ENCODE measurements at regions not wholly inside any gene's neighbourhood (a gene's known extent, or its start where the extent isn't known, plus 50 kb on each side); places are given as distances from the start of the nearest gene placed in this dataset.
"Not testable (repeated sequence)": the region's sequence is repeated elsewhere in the genome, so short reads cannot be mapped to it uniquely, and the experiment has no call there.

GRCh38 chr2:103401621-103402020 is 639.8 kb downstream of the TMEM182 start:
- no peak for TF ChIP-seq EZH2phosphoT487 (IDR thresholded peaks at IDR 0.05; ENCODE audit: borderline replicate concordance)
- no peak for TF ChIP-seq CTCF (conservative IDR thresholded peaks at IDR 0.05; ENCODE audit: low read length)
- H3K4me3 ChIP-seq (ENCODE audit: low read length, poor library complexity, severe bottlenecking): no peak overlapping the region
- H3K9me3 ChIP-seq (ENCODE audit: insufficient read depth, low read depth, low read length): no peaks in the 10 kb centered on the region
- no peaks in the 10 kb centered on the region for H3K9me2 ChIP-seq (replicated peaks; ENCODE audit: low read depth, low read length)
- no peaks in the 10 kb centered on the region for H3K36me3 ChIP-seq (ENCODE audit: insufficient read depth, low read length)
- H3K9ac ChIP-seq (ENCODE audit: low read depth, low read length, poor library complexity, severe bottlenecking): no peak overlapping the region
- H3K79me2 ChIP-seq (ENCODE audit: insufficient read depth, low read length): no peaks in the 10 kb centered on the region
- H3K27me3 ChIP-seq (ENCODE audit: insufficient read depth, low read length, poor library complexity, severe bottlenecking): no peaks in the 10 kb centered on the region
- H3K4me2 ChIP-seq (ENCODE audit: low read depth, low read length, poor library complexity, severe bottlenecking): no peak overlapping the region
- no peaks in the 10 kb centered on the region for H4K20me1 ChIP-seq (ENCODE audit: insufficient read depth, low read length, poor library complexity, severe bottlenecking)
- H2AFZ ChIP-seq (ENCODE audit: low read length): no peak overlapping the region
- no peaks in the 10 kb centered on the region for H3K4me1 ChIP-seq (ENCODE audit: insufficient read depth, low read length, poor library complexity, severe bottlenecking)
- H3F3A ChIP-seq (ENCODE audit: low read depth): no peaks in the 10 kb centered on the region

GRCh38 chr2:103402336-103402735 is 640.5 kb downstream of the TMEM182 start:
- Histone ChIP-seq H3K79me2 (ENCODE audit: insufficient read depth, low read length) (no peaks in the 10 kb centered on the region), H3K27me3 (ENCODE audit: insufficient read depth, low read length, poor library complexity, severe bottlenecking) (no peaks in the 10 kb centered on the region), H3K4me2 (ENCODE audit: low read depth, low read length, poor library complexity, severe bottlenecking) (no peak overlapping the region), H3K9me3 (ENCODE audit: insufficient read depth, low read depth, low read length) (no peaks in the 10 kb centered on the region), H3K9ac (ENCODE audit: low read depth, low read length, poor library complexity, severe bottlenecking) (no peak overlapping the region), H3K4me3 (ENCODE audit: low read length, poor library complexity, severe bottlenecking) (no peak overlapping the region), H2AFZ (ENCODE audit: low read length) (no peak overlapping the region), H3K36me3 (ENCODE audit: insufficient read depth, low read length) (no peaks in the 10 kb centered on the region), H4K20me1 (ENCODE audit: insufficient read depth, low read length, poor library complexity, severe bottlenecking) (no peaks in the 10 kb centered on the region), H3K4me1 (ENCODE audit: insufficient read depth, low read length, poor library complexity, severe bottlenecking) (no peaks in the 10 kb centered on the region), H3K9me2 (replicated peaks; ENCODE audit: low read depth, low read length) (no peaks in the 10 kb centered on the region), H3F3A (ENCODE audit: low read depth) (no peaks in the 10 kb centered on the region)
- TF ChIP-seq EZH2phosphoT487 (IDR thresholded peaks at IDR 0.05; ENCODE audit: borderline replicate concordance) (no peak), CTCF (conservative IDR thresholded peaks at IDR 0.05; ENCODE audit: low read length) (no peak)

GRCh38 chr2:103402944-103403343 is 641.1 kb downstream of the TMEM182 start:
- Histone ChIP-seq H4K20me1 (ENCODE audit: insufficient read depth, low read length, poor library complexity, severe bottlenecking) (no peaks in the 10 kb centered on the region), H3K4me1 (ENCODE audit: insufficient read depth, low read length, poor library complexity, severe bottlenecking) (no peaks in the 10 kb centered on the region), H2AFZ (ENCODE audit: low read length) (no peak overlapping the region), H3K4me2 (ENCODE audit: low read depth, low read length, poor library complexity, severe bottlenecking) (no peak overlapping the region), H3K9me3 (ENCODE audit: insufficient read depth, low read depth, low read length) (no peaks in the 10 kb centered on the region), H3K27me3 (ENCODE audit: insufficient read depth, low read length, poor library complexity, severe bottlenecking) (no peaks in the 10 kb centered on the region), H3K9me2 (replicated peaks; ENCODE audit: low read depth, low read length) (no peaks in the 10 kb centered on the region), H3F3A (ENCODE audit: low read depth) (no peaks in the 10 kb centered on the region), H3K79me2 (ENCODE audit: insufficient read depth, low read length) (no peaks in the 10 kb centered on the region), H3K9ac (ENCODE audit: low read depth, low read length, poor library complexity, severe bottlenecking) (no peak overlapping the region), H3K4me3 (ENCODE audit: low read length, poor library complexity, severe bottlenecking) (no peak overlapping the region), H3K36me3 (ENCODE audit: insufficient read depth, low read length) (no peaks in the 10 kb centered on the region)
- no peak for TF ChIP-seq CTCF (conservative IDR thresholded peaks at IDR 0.05; ENCODE audit: low read length)
- TF ChIP-seq EZH2phosphoT487 (IDR thresholded peaks at IDR 0.05; ENCODE audit: borderline replicate concordance): no peak

DNA sequence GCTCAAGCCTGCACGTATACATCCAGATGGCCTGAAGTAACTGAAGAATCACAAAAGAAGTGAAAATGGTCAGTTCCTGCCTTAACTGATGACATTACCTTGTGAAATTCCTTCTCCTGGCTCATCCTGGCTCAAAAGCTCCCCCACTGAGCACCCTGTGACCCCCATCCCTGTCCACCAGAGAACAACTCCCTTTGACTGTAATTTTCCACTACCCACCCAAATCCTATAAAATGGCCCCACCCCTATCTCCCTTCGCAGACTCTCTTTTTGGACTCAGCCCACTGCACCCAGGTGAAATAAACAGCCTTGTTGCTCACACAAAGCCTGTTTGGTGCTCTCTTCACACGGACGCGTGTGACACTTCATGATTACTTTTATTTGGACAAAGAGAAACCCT is 641.6 kb downstream of the TMEM182 start:
- not testable (repeated sequence) for H3K9me3 ChIP-seq (ENCODE audit: insufficient read depth, low read depth, low read length); H2AFZ ChIP-seq (ENCODE audit: low read length)

More for the DNA sequence above, 641.6 kb downstream of the TMEM182 start:
- not testable (repeated sequence) for H4K20me1 ChIP-seq (ENCODE audit: insufficient read depth, low read length, poor library complexity, severe bottlenecking); H3K4me3 ChIP-seq (ENCODE audit: low read length, poor library complexity, severe bottlenecking); H3K36me3 ChIP-seq (ENCODE audit: insufficient read depth, low read length); H3F3A ChIP-seq (ENCODE audit: low read depth); H3K79me2 ChIP-seq (ENCODE audit: insufficient read depth, low read length); H3K4me1 ChIP-seq (ENCODE audit: insufficient read depth, low read length, poor library complexity, severe bottlenecking); H3K27me3 ChIP-seq (ENCODE audit: insufficient read depth, low read length, poor library complexity, severe bottlenecking); H3K9ac ChIP-seq (ENCODE audit: low read depth, low read length, poor library complexity, severe bottlenecking); H3K9me2 ChIP-seq (replicated peaks; ENCODE audit: low read depth, low read length); H3K4me2 ChIP-seq (ENCODE audit: low read depth, low read length, poor library complexity, severe bottlenecking)
